AG04449 (cell line): ENCODE measurements at regions not wholly inside any gene's neighbourhood (a gene's known extent, or its start where the extent isn't known, plus 50 kb on each side); places are given as distances from the start of the nearest gene placed in this dataset.

Source experiments
- CTCF ChIA-PET: fragments of 350-600 bp; formaldehyde crosslinking; extraction: SDS; loops from one replicate; lab custom pipeline; 2021; ENCODE audit warnings: antibody characterized with exemption; lab: Yijun Ruan, JAX
- POLR2A ChIA-PET: fragments of 400-600, 350-600 bp; formaldehyde crosslinking; extraction: SDS; loops from one replicate; lab custom pipeline; 2020; ENCODE audit warnings: antibody characterized with exemption, inconsistent platforms; lab: Yijun Ruan, JAX
- DNase-seq: peaks from one replicate; pipeline ENCODE4 v3.0.0-alpha.2; 2010; ENCODE audit warnings: low read depth, low spot score
- H3K4me3 ChIP-seq: 2 replicates; pipeline ENCODE4 v1.5.1; 2011; ENCODE audit warnings: low read depth, mild to moderate bottlenecking, control low read depth, low read length
- CTCF ChIP-seq: IDR thresholded peaks from one replicate; pipeline ENCODE4 v1.5.1; 2011; ENCODE audit warnings: mild to moderate bottlenecking, moderate library complexity, low read length, control low read depth, inconsistent platforms; ENCODE audit not compliant: insufficient read depth; ENCODE audit errors: missing control alignments

GRCh38 chr3:70876154-70876553 is 563.7 kb upstream of the MDFIC2 start:
- no peak for TF ChIP-seq CTCF
- H3K4me3 ChIP-seq = no peak overlapping the region
- ChIA-PET POLR2A (no interaction called here), CTCF (no interaction called here)
- DNase-seq = no peak

- no peak overlapping the region for H3K4me3 ChIP-seq
- no peak for TF ChIP-seq CTCF
- ChIA-PET POLR2A (no interaction called here), CTCF (no interaction called here)
- DNase-seq = no peak
Observed at GRCh38 chr3:70874196-70874595, 561.8 kb upstream of the MDFIC2 start.

- no peak for DNase-seq
- CTCF ChIA-PET = no interaction called here
- H3K4me3 ChIP-seq = no peak overlapping the region
- POLR2A ChIA-PET = no interaction called here
- no peak for TF ChIP-seq CTCF
Observed at GRCh38 chr3:70873686-70874085, 561.2 kb upstream of the MDFIC2 start.

- H3K4me3 ChIP-seq = no peak overlapping the region
- CTCF ChIA-PET = interaction anchor here (1.2 kb wide), 1 partner anchor 17 kb away, joined by 4 read pairs; no protein-coding TSS in a partner anchor
- no peak for TF ChIP-seq CTCF
- DNase-seq = peak; percentile 82
- POLR2A ChIA-PET = no interaction called here
Observed at GRCh38 chr3:70871909-70872656, 559.6 kb upstream of the MDFIC2 start.

GRCh38 chr3:70870576-70870975 is 558.1 kb upstream of the MDFIC2 start:
- no peak for DNase-seq
- CTCF ChIA-PET = interaction anchor here (0.6 kb wide), 1 partner anchor 572 kb away, joined by 3 read pairs; no protein-coding TSS in a partner anchor
- POLR2A ChIA-PET = no interaction called here
- no peak for TF ChIP-seq CTCF
- no peak overlapping the region for H3K4me3 ChIP-seq

- POLR2A ChIA-PET = no interaction called here
- CTCF ChIA-PET = no interaction called here
- no peak for DNase-seq
- TF ChIP-seq CTCF = no peak
- no peak overlapping the region for H3K4me3 ChIP-seq
Observed at GRCh38 chr3:70868561-70868960, 556.1 kb upstream of the MDFIC2 start.
